CD4-positive, alpha-beta T cell (primary cell): ENCODE measurements at regions not wholly inside any gene's neighbourhood (a gene's known extent, or its start where the extent isn't known, plus 50 kb on each side); places are given as distances from the start of the nearest gene placed in this dataset.

Experiments used
- ATAC-seq: fragments of 200-7000 bp; cut with Tn5 transposase; one replicate; pipeline ENCODE4 v1.10.0; 2022; ENCODE audit warnings: mild to moderate bottlenecking; ENCODE audit not compliant: poor library complexity
- CTCF ChIA-PET: fragments of 350-600 bp; sonication (Branson Sonifier 250); formaldehyde crosslinking; loops from one replicate; lab custom pipeline; 2021; ENCODE audit warnings: antibody characterized with exemption, inconsistent platforms; lab: Charles Lee
- POLR2A ChIA-PET: fragments of 350-600 bp; sonication (Branson Sonifier 250); formaldehyde crosslinking; loops from one replicate; lab custom pipeline; 2021; ENCODE audit warnings: antibody characterized with exemption, inconsistent platforms; lab: Charles Lee
- DNase-seq, 14 experiments: peaks; one replicate each; pipeline ENCODE4 v3.0.0-alpha.2; 2013 to 2020; ENCODE audit warnings: mixed read lengths in 2 of 14
- H3K27ac ChIP-seq, 2 donors: one replicate each; pipeline versions ENCODE4 v1.5.1 to v1.7.0; 2013; ENCODE audit warnings: low read length in 2 of 2, low read depth in 1 of 2, mild to moderate bottlenecking in 1 of 2
- H3K27me3 ChIP-seq, 2 experiments: 1 replicate in 1 of 2; 2 replicates in 1 of 2; pipeline versions ENCODE4 v1.6.1 to v1.7.0; 2013; ENCODE audit warnings: low read length in 2 of 2, control low read depth in 1 of 2, mild to moderate bottlenecking in 1 of 2, moderate library complexity in 1 of 2; ENCODE audit not compliant: insufficient read depth in 2 of 2, control insufficient read depth in 1 of 2
- H3K36me3 ChIP-seq: one replicate; pipeline ENCODE4 v1.6.1; 2013; ENCODE audit warnings: low read length, control low read depth; ENCODE audit not compliant: insufficient read depth
- H3K4me1 ChIP-seq: one replicate; pipeline ENCODE4 v1.6.1; 2013; ENCODE audit warnings: low read length, control low read depth; ENCODE audit not compliant: insufficient read depth
- H3K4me3 ChIP-seq: one replicate; pipeline ENCODE4 v1.5.1; 2013; ENCODE audit warnings: mild to moderate bottlenecking, low read length, moderate library complexity
- H3K9me3 ChIP-seq, 2 experiments: 1 replicate in 1 of 2; 2 replicates in 1 of 2; pipeline versions ENCODE4 v1.6.1 to v1.7.0; 2013; ENCODE audit warnings: low read length in 2 of 2, mild to moderate bottlenecking in 2 of 2, control low read depth in 1 of 2, moderate library complexity in 1 of 2; ENCODE audit not compliant: control insufficient read depth in 1 of 2, insufficient read depth in 1 of 2
- H3K27ac Mint-ChIP-seq: one replicate; pipeline ENCODE4 v1.8.0; 2020; ENCODE audit warnings: mixed read lengths
- H3K27me3 Mint-ChIP-seq: one replicate; pipeline ENCODE4 v1.8.0; 2021; ENCODE audit warnings: mixed read lengths
- H3K36me3 Mint-ChIP-seq: one replicate; pipeline ENCODE4 v1.8.0; 2021; ENCODE audit warnings: low read depth, mixed read lengths
- H3K4me1 Mint-ChIP-seq: one replicate; pipeline ENCODE4 v1.8.0; 2021; ENCODE audit warnings: low read depth, mixed read lengths
- H3K4me3 Mint-ChIP-seq: one replicate; pipeline ENCODE4 v1.8.0; 2020; ENCODE audit warnings: mild to moderate bottlenecking, mixed read lengths
- H3K9me3 Mint-ChIP-seq: one replicate; pipeline ENCODE4 v1.8.0; 2020; ENCODE audit warnings: mixed read lengths
- intact Hi-C, 2 experiments: fragments of 100-400 bp; cut with DNase I in 1 of 2; cut with micrococcal nuclease in 1 of 2; formaldehyde crosslinking; loops; one replicate each; pipeline versions ENCODE4 v1.15.1 to v1.9.0; 2023 to 2025; cut with DNase I, micrococcal nuclease
- TF ChIP-seq, protein P1 (sequence below): fragments of 200-600 bp; IDR thresholded peaks from one replicate; pipeline ENCODE4 v1.8.0; 2022; ENCODE audit warnings: antibody characterized with exemption, mild to moderate bottlenecking

DNA sequence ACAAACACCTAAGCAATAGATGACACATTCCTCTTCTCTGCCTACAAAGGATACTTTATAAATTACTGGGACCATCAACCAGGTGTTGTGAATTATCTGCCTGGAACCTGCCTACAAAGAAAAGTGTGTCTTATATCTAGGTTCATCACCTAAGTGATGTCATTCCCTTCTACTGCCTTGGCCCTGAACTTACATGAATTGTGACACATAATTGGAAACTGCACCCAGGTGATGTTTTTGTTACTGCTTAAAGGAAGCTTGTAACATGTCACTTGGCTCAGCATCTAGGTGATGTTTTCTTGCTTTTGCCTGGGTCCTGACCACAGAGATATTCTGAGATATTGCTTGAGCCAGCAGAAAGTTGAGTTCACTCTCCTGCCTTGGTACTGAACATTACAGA, 870.5 kb upstream of the TSPY4 start:
- no peak for DNase-seq
- Histone ChIP-seq H3K4me1 (no peaks in the 10 kb centered on the region), H3K4me3 (no peak overlapping the region), H3K27me3 (no peaks in the 10 kb centered on the region), H3K27ac (no peak overlapping the region), H3K36me3 (no peaks in the 10 kb centered on the region), H3K9me3 (no peaks in the 10 kb centered on the region)
- Mint-ChIP-seq H3K36me3 (no peaks in the 10 kb centered on the region), H3K27ac (no peak overlapping the region), H3K4me1 (no peaks in the 10 kb centered on the region), H3K4me3 (no peak overlapping the region), H3K27me3 (no peaks in the 10 kb centered on the region), H3K9me3 (no peaks in the 10 kb centered on the region)
- POLR2A ChIA-PET, result no interaction called here
- CTCF ChIA-PET, result no interaction called here
- TF ChIP-seq, protein P1, sequence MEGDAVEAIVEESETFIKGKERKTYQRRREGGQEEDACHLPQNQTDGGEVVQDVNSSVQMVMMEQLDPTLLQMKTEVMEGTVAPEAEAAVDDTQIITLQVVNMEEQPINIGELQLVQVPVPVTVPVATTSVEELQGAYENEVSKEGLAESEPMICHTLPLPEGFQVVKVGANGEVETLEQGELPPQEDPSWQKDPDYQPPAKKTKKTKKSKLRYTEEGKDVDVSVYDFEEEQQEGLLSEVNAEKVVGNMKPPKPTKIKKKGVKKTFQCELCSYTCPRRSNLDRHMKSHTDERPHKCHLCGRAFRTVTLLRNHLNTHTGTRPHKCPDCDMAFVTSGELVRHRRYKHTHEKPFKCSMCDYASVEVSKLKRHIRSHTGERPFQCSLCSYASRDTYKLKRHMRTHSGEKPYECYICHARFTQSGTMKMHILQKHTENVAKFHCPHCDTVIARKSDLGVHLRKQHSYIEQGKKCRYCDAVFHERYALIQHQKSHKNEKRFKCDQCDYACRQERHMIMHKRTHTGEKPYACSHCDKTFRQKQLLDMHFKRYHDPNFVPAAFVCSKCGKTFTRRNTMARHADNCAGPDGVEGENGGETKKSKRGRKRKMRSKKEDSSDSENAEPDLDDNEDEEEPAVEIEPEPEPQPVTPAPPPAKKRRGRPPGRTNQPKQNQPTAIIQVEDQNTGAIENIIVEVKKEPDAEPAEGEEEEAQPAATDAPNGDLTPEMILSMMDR, result no peak
- no peak for ATAC-seq
- intact Hi-C loops, result no loop called here

DNA sequence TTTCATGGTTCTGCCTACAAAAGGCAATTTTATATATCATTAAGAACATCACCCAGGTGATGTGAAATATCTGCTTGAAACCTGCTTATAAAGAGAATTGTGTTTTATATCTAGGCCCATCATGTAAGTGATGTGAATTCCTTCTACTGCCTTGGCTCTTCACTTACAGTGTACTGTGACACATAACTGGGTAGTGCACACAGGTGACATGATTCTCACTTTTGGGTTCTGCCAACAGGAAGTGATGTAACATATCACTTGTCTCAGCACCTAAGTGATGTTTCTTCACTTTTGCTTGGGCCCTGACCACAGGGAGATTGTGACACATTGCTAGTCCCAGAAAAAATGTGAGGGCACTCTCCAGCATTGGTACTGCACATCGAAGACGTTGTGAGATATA, 867.0 kb upstream of the TSPY4 start:
- no peak overlapping the region for H3K4me3 Mint-ChIP-seq
- no peaks in the 10 kb centered on the region for H3K9me3 ChIP-seq
- DNase-seq (no peak), ATAC-seq (no peak)
- H3K27ac Mint-ChIP-seq, result no peak overlapping the region
- no peaks in the 10 kb centered on the region for H3K4me1 ChIP-seq
- POLR2A ChIA-PET, result no interaction called here
- no peaks in the 10 kb centered on the region for H3K27me3 Mint-ChIP-seq
- H3K36me3 ChIP-seq, result no peaks in the 10 kb centered on the region
- no peaks in the 10 kb centered on the region for H3K9me3 Mint-ChIP-seq
- no peaks in the 10 kb centered on the region for H3K27me3 ChIP-seq
- H3K27ac ChIP-seq, result no peak overlapping the region
- H3K4me1 Mint-ChIP-seq, result no peaks in the 10 kb centered on the region
- TF ChIP-seq, protein P1, result no peak
- intact Hi-C loops, result no loop called here
- CTCF ChIA-PET, result no interaction called here
- H3K4me3 ChIP-seq, result no peak overlapping the region
- no peaks in the 10 kb centered on the region for H3K36me3 Mint-ChIP-seq

DNA sequence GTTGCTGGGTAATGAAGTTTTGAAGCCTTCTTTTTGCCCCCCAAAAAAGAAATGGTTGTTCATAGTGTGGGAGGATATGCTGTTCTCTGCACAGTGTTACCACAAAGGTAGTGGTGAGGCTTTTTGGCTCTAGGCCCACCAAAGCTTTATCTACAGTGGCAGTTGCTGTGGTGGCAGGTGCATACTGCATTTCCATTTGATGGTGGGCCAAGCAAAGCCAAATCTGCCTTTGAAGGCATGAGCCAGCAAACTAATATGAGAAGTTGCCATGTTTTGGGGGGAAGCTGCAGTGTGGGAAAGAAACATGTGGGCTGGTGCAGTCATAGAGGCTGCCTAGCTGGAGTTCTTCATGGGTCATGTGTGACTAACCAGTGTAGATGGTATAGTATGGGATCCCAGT, 858.1 kb upstream of the TSPY4 start:
- ChIA-PET POLR2A (no interaction called here), CTCF (no interaction called here)
- no peaks in the 10 kb centered on the region for H3K36me3 ChIP-seq
- Mint-ChIP-seq H3K4me3 (no peak overlapping the region), H3K9me3 (no peaks in the 10 kb centered on the region), H3K27ac (no peak overlapping the region), H3K36me3 (no peaks in the 10 kb centered on the region), H3K27me3 (no peaks in the 10 kb centered on the region), H3K4me1 (no peaks in the 10 kb centered on the region)
- no peaks in the 10 kb centered on the region for H3K27me3 ChIP-seq
- ATAC-seq (no peak), DNase-seq (no peak)
- intact Hi-C loops, result no loop called here
- TF ChIP-seq, protein P1, result no peak
- no peaks in the 10 kb centered on the region for H3K4me1 ChIP-seq
- H3K27ac ChIP-seq, result no peak overlapping the region
- no peak overlapping the region for H3K4me3 ChIP-seq
- H3K9me3 ChIP-seq, result no peaks in the 10 kb centered on the region
